HCT116 (cell line): ENCODE measurements at regions not wholly inside any gene's neighbourhood (a gene's known extent, or its start where the extent isn't known, plus 50 kb on each side); places are given as distances from the start of the nearest gene placed in this dataset.

ENCODE experiments used
- ATAC-seq: fragments of 200-7000 bp; cut with Tn5 transposase; 2 replicates; pipeline ENCODE4 v1.9.1; 2020; ENCODE audit warnings: mild to moderate bottlenecking, moderate library complexity
- BruUV-seq: library from RNA; stranded (reverse); fragments of 400-500 nt; replicated peaks from 2 replicates; lab custom pipeline; 2021; lab: Mats Ljungman, UMichigan
- CTCF ChIA-PET: fragments of 300-600 bp; sonication (Branson Sonifier 250); formaldehyde crosslinking; loops from one replicate; lab custom pipeline; 2021; ENCODE audit warnings: antibody characterized with exemption; lab: Charles Lee
- POLR2A ChIA-PET: fragments of 300-600, 350-600 bp; sonication (Branson Sonifier 250); formaldehyde crosslinking; loops from one replicate; lab custom pipeline; 2021; ENCODE audit warnings: antibody characterized with exemption; lab: Charles Lee
- RAD21 ChIA-PET, 2 experiments: fragments of 300-600 bp; sonication (Branson Sonifier 250); formaldehyde crosslinking; loops; one replicate each; lab custom pipeline; 2023; ENCODE audit warnings: low total read pairs in 2 of 2; ENCODE audit not compliant: uncharacterized antibody in 2 of 2, unreplicated experiment in 2 of 2, low non-redundant PET in 1 of 2; lab: Charles Lee
- DNase-seq: peaks from one replicate; pipeline ENCODE4 v3.0.0-alpha.2; 2010; ENCODE audit warnings: low read depth, low spot score
- H2AFZ ChIP-seq: fragments of 200-600 bp; shearing (Covaris generic), sonication (generic); 2 replicates; pipeline ENCODE4 v1.6.1; 2017; ENCODE audit warnings: low read depth, mixed run types, mixed read lengths, antibody characterized with exemption, low read length; ENCODE audit not compliant: poor library complexity, severe bottlenecking
- H3K27ac ChIP-seq: 2 replicates; pipeline ENCODE4 v1.5.1; 2012; ENCODE audit warnings: low read depth, low read length
- H3K27me3 ChIP-seq: fragments of 200-600 bp; sonication (generic); 2 replicates; pipeline ENCODE4 v1.6.1; 2016; ENCODE audit warnings: mixed run types, low read length, mixed read lengths; ENCODE audit not compliant: insufficient read depth
- H3K36me3 ChIP-seq, 2 experiments: fragments of 200-500 bp in 1 of 2; fragments of 200-600 bp in 1 of 2; sonication (Bioruptor generic) in 1 of 2; sonication (generic) in 1 of 2; 2 replicates each; pipeline versions ENCODE4 v1.5.1 to v1.6.1; 2014 to 2016; ENCODE audit warnings: low read length in 2 of 2, inconsistent platforms in 1 of 2, mixed read lengths in 1 of 2, mixed run types in 1 of 2; ENCODE audit not compliant: insufficient read depth in 2 of 2, control insufficient read depth in 1 of 2
- H3K4me1 ChIP-seq, 2 experiments: fragments of 200-600 bp in 1 of 2; sonication (generic) in 1 of 2; 2 replicates each; pipeline versions ENCODE4 v1.5.1 to v1.6.1; 2012 to 2017; ENCODE audit warnings: low read length in 2 of 2, inconsistent platforms in 1 of 2, mild to moderate bottlenecking in 1 of 2, mixed read lengths in 1 of 2, mixed run types in 1 of 2, moderate library complexity in 1 of 2; ENCODE audit not compliant: insufficient read depth in 2 of 2, control insufficient read depth in 1 of 2
- H3K4me2 ChIP-seq: fragments of 200-600 bp; sonication (generic); 2 replicates; pipeline ENCODE4 v1.6.1; 2017; ENCODE audit warnings: mixed run types, low read length, mixed read lengths
- H3K4me3 ChIP-seq, 2 experiments: fragments of 200-600 bp in 1 of 2; sonication (generic) in 1 of 2; replicated peaks in 1 of 2; 2 replicates each; pipeline ENCODE4 v1.5.1; 2011 to 2016; ENCODE audit warnings: low read length in 2 of 2, control low read depth in 1 of 2, low read depth in 1 of 2, mild to moderate bottlenecking in 1 of 2, mixed read lengths in 1 of 2, mixed run types in 1 of 2
- H3K79me2 ChIP-seq: fragments of 200-600 bp; sonication (generic); 2 replicates; pipeline ENCODE4 v1.6.1; 2017; ENCODE audit warnings: mild to moderate bottlenecking, mixed run types, low read length, moderate library complexity, mixed read lengths; ENCODE audit not compliant: insufficient read depth
- H3K9ac ChIP-seq: fragments of 200-600 bp; sonication (generic); 2 replicates; pipeline ENCODE4 v1.6.1; 2016; ENCODE audit warnings: low read length, mixed read lengths
- H3K9me2 ChIP-seq: fragments of 200-600 bp; sonication (generic), shearing (Covaris generic); 2 replicates; pipeline ENCODE4 v1.6.1; 2017; ENCODE audit warnings: mixed run types, mild to moderate bottlenecking, moderate library complexity; ENCODE audit not compliant: insufficient read depth
- H3K9me3 ChIP-seq, 2 experiments: fragments of 200-500 bp in 1 of 2; fragments of 200-600 bp in 1 of 2; sonication (Bioruptor generic) in 1 of 2; sonication (generic) in 1 of 2; 2 replicates each; pipeline ENCODE4 v1.6.1; 2014 to 2017; ENCODE audit warnings: low read length in 2 of 2, mixed read lengths in 2 of 2, inconsistent platforms in 1 of 2, low read depth in 1 of 2, mild to moderate bottlenecking in 1 of 2, mixed run types in 1 of 2, moderate library complexity in 1 of 2; ENCODE audit not compliant: control insufficient read depth in 1 of 2, insufficient read depth in 1 of 2
- H4K20me1 ChIP-seq: fragments of 200-600 bp; sonication (generic), shearing (Covaris generic); 2 replicates; pipeline ENCODE4 v1.6.1; 2017; ENCODE audit warnings: mixed run types, mild to moderate bottlenecking, moderate library complexity; ENCODE audit not compliant: insufficient read depth
- CBX3 ChIP-seq: IDR thresholded peaks from 2 replicates; pipeline ENCODE4 v1.6.1; 2012; ENCODE audit warnings: low read depth
- CEBPB ChIP-seq: IDR thresholded peaks from 2 replicates; pipeline ENCODE4 v1.6.1; 2012; ENCODE audit warnings: low read depth
- ELF1 ChIP-seq: IDR thresholded peaks from 2 replicates; pipeline ENCODE4 v1.6.1; 2012; ENCODE audit warnings: low read depth, borderline replicate concordance
- EZH2phosphoT487 ChIP-seq: fragments of 200-600 bp; IDR thresholded peaks from 2 replicates; pipeline ENCODE4 v1.6.1; 2018; ENCODE audit warnings: antibody characterized with exemption, borderline replicate concordance
- FOSL1 ChIP-seq: IDR thresholded peaks from 2 replicates; pipeline ENCODE4 v1.6.1; 2012; ENCODE audit warnings: low read depth
- JUND ChIP-seq: IDR thresholded peaks from 2 replicates; pipeline ENCODE4 v1.6.1; 2012
- MAX ChIP-seq: IDR thresholded peaks from 2 replicates; pipeline ENCODE4 v1.6.1; 2012
- POLR2AphosphoS5 ChIP-seq: IDR thresholded peaks from 2 replicates; pipeline ENCODE4 v1.6.1; 2011; ENCODE audit warnings: mild to moderate bottlenecking, low read depth, low read length, moderate library complexity
- RAD21 ChIP-seq: IDR thresholded peaks from 2 replicates; pipeline ENCODE4 v1.6.1; 2012; ENCODE audit warnings: low read depth, mild to moderate bottlenecking
- REST ChIP-seq: IDR thresholded peaks from 2 replicates; pipeline ENCODE4 v1.6.1; 2012; ENCODE audit warnings: low read depth
- SIN3A ChIP-seq: IDR thresholded peaks from 2 replicates; pipeline ENCODE4 v1.6.1; 2012; ENCODE audit warnings: low read depth
- SRF ChIP-seq: IDR thresholded peaks from 2 replicates; pipeline ENCODE4 v1.6.1; 2012; ENCODE audit warnings: low read depth
- ZFX ChIP-seq: fragments of 450-650 bp; IDR thresholded peaks from 2 replicates; pipeline ENCODE4 v1.6.1; 2017
- ZNF274 ChIP-seq: fragments of 200-500 bp; sonication (Bioruptor generic); IDR thresholded peaks from 2 replicates; pipeline ENCODE4 v1.6.1; 2014; ENCODE audit warnings: mild to moderate bottlenecking, low read depth, low read length, inconsistent platforms
- intact Hi-C: fragments of 100-400 bp; cut with micrococcal nuclease; formaldehyde crosslinking; loops from 2 replicates; pipeline ENCODE4 v1.10.0; 2022

GRCh38 chr10:4282496-4282895 lies 497.5 kb upstream of the KLF6 start:
- ATAC-seq (no peak), DNase-seq (no peak)
- Histone ChIP-seq H3K79me2 (no peaks in the 10 kb centered on the region), H3K9me2 (no peaks in the 10 kb centered on the region), H3K27me3 (no peaks in the 10 kb centered on the region), H3K4me3 (no peak overlapping the region), H4K20me1 (no peaks in the 10 kb centered on the region), H3K36me3 (no peaks in the 10 kb centered on the region), H3K9me3 (no peaks in the 10 kb centered on the region), H3K4me1 (peaks cover 9 to 22% of the 10 kb centered on the region in 2 experiments; a peak in 3 of 4 replicates), H3K4me2 (no peak overlapping the region), H3K9ac (no peak overlapping the region), H2AFZ (no peak overlapping the region), H3K27ac (no peak overlapping the region)
- CTCF ChIA-PET = no interaction called here
- RAD21 ChIA-PET = no interaction called here
- TF ChIP-seq SIN3A = no peak
- TF ChIP-seq RAD21 = no peak
- TF ChIP-seq ZNF274 = no peak
- no peak for TF ChIP-seq POLR2AphosphoS5
- no peak for TF ChIP-seq REST
- TF ChIP-seq ZFX = no peak
- TF ChIP-seq MAX = no peak
- no peak for TF ChIP-seq FOSL1
- no peak for TF ChIP-seq CEBPB
- TF ChIP-seq SRF = no peak
- no peak for TF ChIP-seq ELF1
- TF ChIP-seq CBX3 = no peak
- TF ChIP-seq EZH2phosphoT487 = no peak
- no peak for TF ChIP-seq JUND
- intact Hi-C loops = no loop called here
- POLR2A ChIA-PET = no interaction called here
- no TSS peak for BruUV-seq
